IMR-90 (cell line): ENCODE measurements at regions not wholly inside any gene's neighbourhood (a gene's known extent, or its start where the extent isn't known, plus 50 kb on each side); places are given as distances from the start of the nearest gene placed in this dataset.

Experiments used
- ATAC-seq: fragments of 200-7000 bp; cut with Tn5 transposase; 2 replicates; pipeline ENCODE4 v1.9.1; 2020; ENCODE audit warnings: low read depth, mild to moderate bottlenecking, moderate library complexity
- BruUV-seq: library from RNA; stranded (reverse); fragments of 400-500 nt; replicated peaks from 2 replicates; lab custom pipeline; 2021; lab: Mats Ljungman, UMichigan
- CTCF ChIA-PET: fragments of 300-600 bp; formaldehyde crosslinking; extraction: SDS; loops from one replicate; lab custom pipeline; 2021; ENCODE audit warnings: antibody characterized with exemption; lab: Yijun Ruan, JAX
- POLR2A ChIA-PET: fragments of 300-600 bp; sonication (Branson Sonifier 250); formaldehyde crosslinking; loops from one replicate; lab custom pipeline; 2022; ENCODE audit warnings: antibody characterized with exemption; ENCODE audit not compliant: unreplicated experiment; lab: Charles Lee
- DNase-seq: peaks from one replicate; pipeline ENCODE4 v3.0.0; 2013
- H2AFZ ChIP-seq: replicated peaks from 2 replicates; pipeline ENCODE3; 2013; ENCODE audit warnings: low read length, mild to moderate bottlenecking; ENCODE audit not compliant: poor library complexity
- H2AK5ac ChIP-seq: 2 replicates; pipeline ENCODE4 v1.6.1; 2013; ENCODE audit warnings: low read depth, low read length, inconsistent platforms
- H2AK9ac ChIP-seq: replicated peaks from 2 replicates; pipeline ENCODE3; 2013; ENCODE audit warnings: mild to moderate bottlenecking, low read depth, low read length, moderate library complexity; ENCODE audit not compliant: poor library complexity
- H2BK120ac ChIP-seq: 2 replicates; pipeline ENCODE4 v1.6.1; 2013; ENCODE audit warnings: low read depth, low read length, inconsistent platforms
- H2BK15ac ChIP-seq: 3 replicates; pipeline ENCODE4 v1.6.1; 2013; ENCODE audit warnings: low read depth, low read length, inconsistent platforms
- H2BK20ac ChIP-seq: 2 replicates; pipeline ENCODE4 v1.6.1; 2013; ENCODE audit warnings: low read depth, mild to moderate bottlenecking, inconsistent platforms, low read length, moderate library complexity
- H2BK5ac ChIP-seq: 2 replicates; pipeline ENCODE4 v1.6.1; 2013; ENCODE audit warnings: mild to moderate bottlenecking, low read depth, low read length, inconsistent platforms; ENCODE audit not compliant: poor library complexity, severe bottlenecking
- H3K14ac ChIP-seq: replicated peaks from 2 replicates; pipeline ENCODE4 v1.6.1; 2013; ENCODE audit warnings: low read depth, low read length, inconsistent platforms
- H3K18ac ChIP-seq: 2 replicates; pipeline ENCODE4 v1.6.1; 2013; ENCODE audit warnings: low read depth, low read length, control low read depth
- H3K23ac ChIP-seq: 2 replicates; pipeline ENCODE4 v1.6.1; 2013; ENCODE audit warnings: low read depth, low read length, inconsistent platforms
- H3K27ac ChIP-seq: 2 replicates; pipeline ENCODE4 v1.5.1; 2013; ENCODE audit warnings: mild to moderate bottlenecking, control low read depth, low read length; ENCODE audit not compliant: insufficient read depth
- H3K27me3 ChIP-seq: 2 replicates; pipeline ENCODE4 v1.6.1; 2013; ENCODE audit warnings: low read length; ENCODE audit not compliant: control insufficient read depth, insufficient read depth
- H3K36me3 ChIP-seq: 2 replicates; pipeline ENCODE4 v1.6.1; 2013; ENCODE audit warnings: low read length, mixed read lengths; ENCODE audit not compliant: control insufficient read depth, insufficient read depth
- H3K4ac ChIP-seq: 2 replicates; pipeline ENCODE4 v1.6.1; 2013; ENCODE audit warnings: low read depth, low read length, inconsistent platforms
- H3K4me1 ChIP-seq: 2 replicates; pipeline ENCODE4 v1.6.1; 2013; ENCODE audit warnings: low read length, mixed read lengths; ENCODE audit not compliant: control insufficient read depth, insufficient read depth
- H3K4me2 ChIP-seq: 2 replicates; pipeline ENCODE4 v1.6.1; 2013; ENCODE audit warnings: low read depth, mild to moderate bottlenecking, control low read depth, low read length, moderate library complexity
- H3K4me3 ChIP-seq: 2 replicates; pipeline ENCODE4 v1.5.1; 2013; ENCODE audit warnings: low read depth, mild to moderate bottlenecking, control low read depth, low read length, moderate library complexity; ENCODE audit not compliant: insufficient read depth
- H3K56ac ChIP-seq: 2 replicates; pipeline ENCODE4 v1.6.1; 2013; ENCODE audit warnings: low read length, inconsistent platforms; ENCODE audit not compliant: insufficient read depth; ENCODE audit errors: extremely low read depth
- H3K79me1 ChIP-seq, 2 experiments: 2 replicates each; pipeline ENCODE4 v1.6.1; 2013; ENCODE audit warnings: low read length in 2 of 2, inconsistent platforms in 1 of 2, low read depth in 1 of 2
- H3K9ac ChIP-seq: 2 replicates; pipeline ENCODE4 v1.6.1; 2013; ENCODE audit warnings: low read depth, low read length, control low read depth
- H3K9me1 ChIP-seq: 2 replicates; pipeline ENCODE4 v1.6.1; 2013; ENCODE audit warnings: low read length, inconsistent platforms; ENCODE audit not compliant: insufficient read depth
- H3K9me3 ChIP-seq: 2 replicates; pipeline ENCODE4 v1.6.1; 2013; ENCODE audit warnings: low read length; ENCODE audit not compliant: control insufficient read depth, insufficient read depth
- H4K20me1 ChIP-seq: 2 replicates; pipeline ENCODE4 v1.6.1; 2013; ENCODE audit warnings: low read length, inconsistent platforms; ENCODE audit not compliant: insufficient read depth
- H4K5ac ChIP-seq: 2 replicates; pipeline ENCODE4 v1.6.1; 2013; ENCODE audit warnings: mild to moderate bottlenecking, low read depth, low read length, control low read depth
- H4K8ac ChIP-seq, 2 experiments: 2 replicates each; pipeline ENCODE4 v1.6.1; 2013; ENCODE audit warnings: low read depth in 2 of 2, low read length in 2 of 2, control low read depth in 1 of 2, inconsistent platforms in 1 of 2
- H4K91ac ChIP-seq: 2 replicates; pipeline ENCODE4 v1.6.1; 2013; ENCODE audit warnings: low read depth, low read length, inconsistent platforms; ENCODE audit not compliant: insufficient read depth
- BHLHE40 ChIP-seq: fragments of 150-350 bp; IDR thresholded peaks from 2 replicates; pipeline ENCODE4 v1.6.1; 2016; ENCODE audit warnings: mild to moderate bottlenecking, low read depth, low read length
- CEBPB ChIP-seq: IDR thresholded peaks from 2 replicates; pipeline ENCODE4 v1.6.1; 2012; ENCODE audit warnings: low read depth, low read length, improper control_type of control experiment
- CHD1 ChIP-seq: IDR thresholded peaks from 2 replicates; pipeline ENCODE4 v1.6.1; 2012; ENCODE audit warnings: low read depth, low read length, improper control_type of control experiment
- ELK1 ChIP-seq: fragments of 150-350 bp; IDR thresholded peaks from 2 replicates; pipeline ENCODE4 v1.6.1; 2016; ENCODE audit warnings: low read depth, mild to moderate bottlenecking, low read length, moderate library complexity, borderline replicate concordance
- FOS ChIP-seq: fragments of 150-350 bp; IDR thresholded peaks from 2 replicates; pipeline ENCODE4 v1.6.1; 2016; ENCODE audit warnings: low read depth, low read length
- MAFK ChIP-seq: IDR thresholded peaks from 2 replicates; pipeline ENCODE4 v1.6.1; 2012; ENCODE audit warnings: low read depth, low read length, improper control_type of control experiment
- MAZ ChIP-seq: IDR thresholded peaks from 2 replicates; pipeline ENCODE4 v1.6.1; 2012; ENCODE audit warnings: low read depth, mild to moderate bottlenecking, low read length, improper control_type of control experiment, moderate library complexity, borderline replicate concordance
- MXI1 ChIP-seq: IDR thresholded peaks from 2 replicates; pipeline ENCODE4 v1.6.1; 2012; ENCODE audit warnings: low read depth, mild to moderate bottlenecking, low read length, moderate library complexity, borderline replicate concordance
- NFE2L2 ChIP-seq: fragments of 150-350 bp; IDR thresholded peaks from 2 replicates; pipeline ENCODE4 v1.6.1; 2016; ENCODE audit warnings: low read depth, mild to moderate bottlenecking, low read length
- POLR2A ChIP-seq: IDR thresholded peaks from 2 replicates; pipeline ENCODE4 v1.6.1; 2012; ENCODE audit warnings: mild to moderate bottlenecking, low read depth, low read length
- RAD21 ChIP-seq: IDR thresholded peaks from 2 replicates; pipeline ENCODE4 v1.6.1; 2012; ENCODE audit warnings: low read length, improper control_type of control experiment
- RCOR1 ChIP-seq: IDR thresholded peaks from 2 replicates; pipeline ENCODE4 v1.6.1; 2012; ENCODE audit warnings: mild to moderate bottlenecking, low read length, improper control_type of control experiment; ENCODE audit not compliant: insufficient replicate concordance
- RFX5 ChIP-seq: IDR thresholded peaks from 2 replicates; pipeline ENCODE4 v1.8.0; 2012; ENCODE audit warnings: low read depth, mild to moderate bottlenecking, low read length, moderate library complexity
- SMC3 ChIP-seq: fragments of 150-350 bp; IDR thresholded peaks from 2 replicates; pipeline ENCODE4 v1.6.1; 2016; ENCODE audit warnings: low read depth, mild to moderate bottlenecking, antibody characterized with exemption, low read length, moderate library complexity
- WGBS, 2 experiments: methylation state at CpG; one replicate each; pipeline versions ENCODE4 v1.1.5 to v1.1.7; 2013; ENCODE audit warnings: missing lambda C conversion rate in 2 of 2; ENCODE audit not compliant: insufficient read length in 1 of 2; ENCODE audit errors: extremely low coverage in 2 of 2; 5-methylcytosine and 5-hydroxymethylcytosine counted together
- dilution Hi-C: fragments of 300-500 bp; cut with HindIII; formaldehyde crosslinking; loops from one replicate; pipeline ENCODE4 v1.14.3; 2018; ENCODE audit warnings: low sequenced_read_pairs; ENCODE audit not compliant: unreplicated experiment
- in situ Hi-C: fragments of 300-500 bp; cut with MboI; formaldehyde crosslinking; loops from 3 replicates; pipeline ENCODE4 v1.14.3; 2019; ENCODE audit warnings: low sequenced_read_pairs, inconsistent platforms, mixed read lengths
- intact Hi-C: fragments of 100-400 bp; cut with micrococcal nuclease; formaldehyde crosslinking; loops from 2 replicates; pipeline ENCODE4 v1.10.0; 2022
- TF ChIP-seq, protein P1 (sequence below): fragments of 150-350 bp; IDR thresholded peaks from 2 replicates; pipeline ENCODE4 v1.6.1; 2017; ENCODE audit warnings: mild to moderate bottlenecking, antibody characterized with exemption, low read length, low read depth
- TF ChIP-seq, protein P2 (sequence below): conservative IDR thresholded peaks from 2 replicates; pipeline ENCODE4 v1.5.1; 2012; ENCODE audit warnings: mild to moderate bottlenecking, low read depth, low read length, improper control_type of control experiment

DNA sequence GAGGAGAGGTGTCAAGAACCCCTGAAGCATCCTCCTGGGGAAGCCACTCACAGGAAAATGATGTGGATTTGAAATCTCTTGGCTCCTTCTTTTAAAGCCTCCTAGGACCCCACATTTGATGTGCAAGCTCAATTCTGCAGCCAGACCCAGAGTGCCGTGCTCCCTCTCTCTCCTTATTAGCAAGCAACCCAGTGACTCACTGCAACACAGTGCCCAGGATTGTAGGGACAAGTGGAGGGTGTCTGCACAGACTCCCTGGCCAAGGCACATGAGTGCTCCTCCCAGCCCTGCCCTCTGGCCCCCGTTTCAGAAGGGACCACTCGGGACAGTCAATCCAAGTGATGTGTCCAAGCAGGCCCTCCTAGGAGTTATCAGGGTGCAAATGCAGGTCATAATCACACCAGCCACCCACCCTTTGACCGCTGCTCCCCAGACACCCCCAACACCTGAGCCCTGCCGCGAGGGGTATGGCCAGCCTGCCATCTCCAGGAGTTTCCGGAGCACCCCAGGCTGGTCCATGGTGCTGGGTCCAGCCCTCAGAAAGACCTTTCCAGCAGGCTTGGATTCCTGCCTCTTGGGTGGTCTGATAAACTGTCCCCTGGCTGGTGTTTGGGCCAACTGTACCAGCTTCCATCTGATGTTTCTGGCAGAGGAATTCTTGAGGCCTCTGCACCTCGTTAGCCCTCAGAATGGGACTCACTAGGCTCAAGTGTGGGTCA lies 54.5 kb upstream of the CXCL12 start:
- ATAC-seq = no peak
- dilution Hi-C loops = no loop called here
- Histone ChIP-seq H3K9ac (no peak overlapping the region), H2BK5ac (no peak overlapping the region), H3K14ac (no peak overlapping the region), H3K9me1 (no peaks in the 10 kb centered on the region), H2AK9ac (no peak overlapping the region), H3K27ac (no peak overlapping the region), H3K27me3 (peaks cover 10% of the 10 kb centered on the region; the same call in 1 of the 2 replicates), H3K4ac (no peak overlapping the region), H3K56ac (no peak overlapping the region), H2BK20ac (no peak overlapping the region), H3K18ac (no peak overlapping the region), H2BK120ac (no peak overlapping the region), H3K79me1 (no peaks in the 10 kb centered on the region), H2BK15ac (no peak overlapping the region), H3K4me3 (no peak overlapping the region), H3K23ac (no peak overlapping the region), H4K20me1 (no peaks in the 10 kb centered on the region), H2AK5ac (no peak overlapping the region), H3K36me3 (no peaks in the 10 kb centered on the region), H3K9me3 (no peaks in the 10 kb centered on the region; the same call in 1 of the 2 replicates), H3K4me2 (no peak overlapping the region), H3K4me1 (no peaks in the 10 kb centered on the region), H4K91ac (no peak overlapping the region), H4K5ac (no peak overlapping the region), H2AFZ (peak overlapping the region; percentile 21), H4K8ac (no peak overlapping the region)
- 100% methylated on average over 3 of the region's 8 CpGs; no CpG with 5 or more reads in 1 of the 2 experiments for WGBS, 2 experiments
- in situ Hi-C loops = no loop called here
- TF ChIP-seq RAD21 (no peak), SMC3 (no peak), MAFK (no peak), CEBPB (no peak), BHLHE40 (no peak), ELK1 (no peak), MAZ (no peak), RFX5 (no peak), MXI1 (no peak), CHD1 (no peak), NFE2L2 (no peak), RCOR1 (no peak), FOS (no peak), POLR2A (no peak)
- TF ChIP-seq, protein P1, sequence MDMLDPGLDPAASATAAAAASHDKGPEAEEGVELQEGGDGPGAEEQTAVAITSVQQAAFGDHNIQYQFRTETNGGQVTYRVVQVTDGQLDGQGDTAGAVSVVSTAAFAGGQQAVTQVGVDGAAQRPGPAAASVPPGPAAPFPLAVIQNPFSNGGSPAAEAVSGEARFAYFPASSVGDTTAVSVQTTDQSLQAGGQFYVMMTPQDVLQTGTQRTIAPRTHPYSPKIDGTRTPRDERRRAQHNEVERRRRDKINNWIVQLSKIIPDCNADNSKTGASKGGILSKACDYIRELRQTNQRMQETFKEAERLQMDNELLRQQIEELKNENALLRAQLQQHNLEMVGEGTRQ = no peak
- TF ChIP-seq, protein P2, sequence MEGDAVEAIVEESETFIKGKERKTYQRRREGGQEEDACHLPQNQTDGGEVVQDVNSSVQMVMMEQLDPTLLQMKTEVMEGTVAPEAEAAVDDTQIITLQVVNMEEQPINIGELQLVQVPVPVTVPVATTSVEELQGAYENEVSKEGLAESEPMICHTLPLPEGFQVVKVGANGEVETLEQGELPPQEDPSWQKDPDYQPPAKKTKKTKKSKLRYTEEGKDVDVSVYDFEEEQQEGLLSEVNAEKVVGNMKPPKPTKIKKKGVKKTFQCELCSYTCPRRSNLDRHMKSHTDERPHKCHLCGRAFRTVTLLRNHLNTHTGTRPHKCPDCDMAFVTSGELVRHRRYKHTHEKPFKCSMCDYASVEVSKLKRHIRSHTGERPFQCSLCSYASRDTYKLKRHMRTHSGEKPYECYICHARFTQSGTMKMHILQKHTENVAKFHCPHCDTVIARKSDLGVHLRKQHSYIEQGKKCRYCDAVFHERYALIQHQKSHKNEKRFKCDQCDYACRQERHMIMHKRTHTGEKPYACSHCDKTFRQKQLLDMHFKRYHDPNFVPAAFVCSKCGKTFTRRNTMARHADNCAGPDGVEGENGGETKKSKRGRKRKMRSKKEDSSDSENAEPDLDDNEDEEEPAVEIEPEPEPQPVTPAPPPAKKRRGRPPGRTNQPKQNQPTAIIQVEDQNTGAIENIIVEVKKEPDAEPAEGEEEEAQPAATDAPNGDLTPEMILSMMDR = no peak
- no TSS peak for BruUV-seq
- intact Hi-C loops = no loop called here
- CTCF ChIA-PET = no interaction called here
- DNase-seq = no peak
- POLR2A ChIA-PET = no interaction called here
